WTC11 (cell line): ENCODE measurements at regions not wholly inside any gene's neighbourhood (a gene's known extent, or its start where the extent isn't known, plus 50 kb on each side); places are given as distances from the start of the nearest gene placed in this dataset.

Experiments
- ATAC-seq: fragments of 200-7000 bp; cut with Tn5 transposase; 2 replicates; pipeline ENCODE4 v1.10.0; 2021; ENCODE audit warnings: mild to moderate bottlenecking, moderate library complexity
- CTCF ChIA-PET: fragments of 300-600 bp; sonication (Branson Sonifier 250); formaldehyde crosslinking; loops from one replicate; lab custom pipeline; 2021; ENCODE audit warnings: antibody characterized with exemption; lab: Charles Lee
- POLR2A ChIA-PET: fragments of 350-600 bp; sonication (Branson Sonifier 250); formaldehyde crosslinking; loops from one replicate; lab custom pipeline; 2021; ENCODE audit warnings: antibody characterized with exemption; lab: Charles Lee
- DNase-seq: peaks from one replicate; pipeline ENCODE4 v3.0.0; 2021; ENCODE audit warnings: low spot score
- H3K27ac Mint-ChIP-seq: 2 replicates; pipeline ENCODE4 v1.8.0; 2021; ENCODE audit warnings: mixed read lengths
- H3K27me3 Mint-ChIP-seq: 2 replicates; pipeline ENCODE4 v1.8.0; 2021; ENCODE audit warnings: low read depth, mild to moderate bottlenecking, moderate library complexity, mixed read lengths
- H3K36me3 Mint-ChIP-seq: 2 replicates; pipeline ENCODE4 v1.8.0; 2021; ENCODE audit warnings: mixed read lengths
- H3K4me1 Mint-ChIP-seq: 2 replicates; pipeline ENCODE4 v1.8.0; 2022; ENCODE audit warnings: mixed read lengths
- H3K4me3 Mint-ChIP-seq: 2 replicates; pipeline ENCODE4 v1.8.0; 2021; ENCODE audit warnings: mild to moderate bottlenecking, moderate library complexity, mixed read lengths
- H3K9me3 Mint-ChIP-seq: 2 replicates; pipeline ENCODE4 v1.8.0; 2021; ENCODE audit warnings: mixed read lengths
- AFF4 ChIP-seq: sonication (generic); formaldehyde crosslinking; IDR thresholded peaks from 2 replicates; pipeline ENCODE4 v1.8.1; 2023; ENCODE audit warnings: mild to moderate bottlenecking, missing genetic modification reagents, borderline replicate concordance
- ATF3 ChIP-seq: sonication (generic); formaldehyde crosslinking; conservative IDR thresholded peaks from 2 replicates; pipeline ENCODE4 v1.8.1; 2022; ENCODE audit warnings: mild to moderate bottlenecking, missing genetic modification reagents
- E2F1 ChIP-seq: sonication (generic); formaldehyde crosslinking; IDR thresholded peaks from 2 replicates; pipeline ENCODE4 v1.8.0; 2022; ENCODE audit warnings: mild to moderate bottlenecking, missing genetic modification reagents
- EMX1 ChIP-seq: fragments of 250-450 bp; sonication (Bioruptor Pico); IDR thresholded peaks from 2 replicates; pipeline ENCODE4 v1.8.0; 2021; ENCODE audit warnings: mild to moderate bottlenecking
- JAZF1 ChIP-seq: fragments of 250-450 bp; sonication (Bioruptor Pico); IDR thresholded peaks from 2 replicates; pipeline ENCODE4 v1.9.0; 2021; ENCODE audit warnings: moderate library complexity, mild to moderate bottlenecking, inconsistent platforms
- JUN ChIP-seq: sonication (generic); formaldehyde crosslinking; IDR thresholded peaks from 2 replicates; pipeline ENCODE4 v1.8.0; 2023; ENCODE audit warnings: mild to moderate bottlenecking, missing genetic modification reagents
- MLX ChIP-seq: sonication (generic); formaldehyde crosslinking; IDR thresholded peaks from 2 replicates; pipeline ENCODE4 v1.8.1; 2023; ENCODE audit warnings: mild to moderate bottlenecking, missing genetic modification reagents, moderate library complexity
- MYBL2 ChIP-seq: sonication (generic); formaldehyde crosslinking; IDR thresholded peaks from 2 replicates; pipeline ENCODE4 v1.8.1; 2023; ENCODE audit warnings: mild to moderate bottlenecking, moderate library complexity, missing genetic modification reagents
- NFYB ChIP-seq: sonication (generic); formaldehyde crosslinking; conservative IDR thresholded peaks from 2 replicates; pipeline ENCODE4 v1.8.0; 2022; ENCODE audit warnings: low read depth, missing genetic modification reagents
- RORB ChIP-seq: fragments of 250-450 bp; sonication (Bioruptor Pico); IDR thresholded peaks from 2 replicates; pipeline ENCODE4 v1.9.0; 2021; ENCODE audit warnings: mild to moderate bottlenecking
- SOX15 ChIP-seq: fragments of 250-450 bp; sonication (Bioruptor Pico); IDR thresholded peaks from 2 replicates; pipeline ENCODE4 v1.9.0; 2021; ENCODE audit warnings: mild to moderate bottlenecking
- SP1 ChIP-seq: sonication (generic); formaldehyde crosslinking; conservative IDR thresholded peaks from 2 replicates; pipeline ENCODE4 v1.8.1; 2022; ENCODE audit warnings: missing genetic modification reagents
- TCF7 ChIP-seq: sonication (generic); formaldehyde crosslinking; IDR thresholded peaks from 2 replicates; pipeline ENCODE4 v1.8.0; 2022; ENCODE audit warnings: mild to moderate bottlenecking, low read depth, missing genetic modification reagents, moderate library complexity
- TEAD1 ChIP-seq: sonication (generic); formaldehyde crosslinking; IDR thresholded peaks from 2 replicates; pipeline ENCODE4 v1.8.0; 2022; ENCODE audit warnings: mild to moderate bottlenecking, missing genetic modification reagents
- ZBTB21 ChIP-seq: sonication (generic); formaldehyde crosslinking; IDR thresholded peaks from 2 replicates; pipeline ENCODE4 v1.8.1; 2023; ENCODE audit warnings: mild to moderate bottlenecking, missing genetic modification reagents, borderline replicate concordance
- ZNF138 ChIP-seq: sonication (generic); formaldehyde crosslinking; conservative IDR thresholded peaks from 2 replicates; pipeline ENCODE4 v1.8.1; 2022; ENCODE audit warnings: mild to moderate bottlenecking, moderate library complexity, missing genetic modification reagents
- ZNF232 ChIP-seq: sonication (generic); formaldehyde crosslinking; IDR thresholded peaks from 2 replicates; pipeline ENCODE4 v1.8.0; 2022; ENCODE audit warnings: mild to moderate bottlenecking, missing genetic modification reagents
- ZNF281 ChIP-seq: sonication (generic); formaldehyde crosslinking; IDR thresholded peaks from 2 replicates; pipeline ENCODE4 v1.8.0; 2023; ENCODE audit warnings: mild to moderate bottlenecking, missing genetic modification reagents
- ZNF416 ChIP-seq: fragments of 250-450 bp; sonication (Bioruptor Pico); IDR thresholded peaks from 2 replicates; pipeline ENCODE4 v1.9.0; 2021; ENCODE audit warnings: mild to moderate bottlenecking, inconsistent platforms

- Mint-ChIP-seq H3K9me3 (no peaks in the 10 kb centered on the region), H3K4me1 (peaks cover 20% of the 10 kb centered on the region), H3K36me3 (no peaks in the 10 kb centered on the region), H3K4me3 (no peak overlapping the region), H3K27me3 (no peaks in the 10 kb centered on the region), H3K27ac (no peak overlapping the region)
- ATAC-seq (0 out of 2 replicates have a peak, but pooled peaks have one; percentile 21), DNase-seq (no peak)
- CTCF ChIA-PET: interaction anchor here (2.1 kb wide), 1 partner anchor 10 kb away, joined by 4 read pairs; no protein-coding TSS in a partner anchor
- no peak for TF ChIP-seq AFF4 (CRISPR knock-in tag)
- TF ChIP-seq ZNF138: no peak
- POLR2A ChIA-PET: no interaction called here
Observed at GRCh38 chr3:159669766-159670165, 318.9 kb upstream of the IL12A start.

- Mint-ChIP-seq H3K4me1 (peaks cover 20% of the 10 kb centered on the region), H3K9me3 (no peaks in the 10 kb centered on the region), H3K36me3 (no peaks in the 10 kb centered on the region), H3K27me3 (no peaks in the 10 kb centered on the region), H3K27ac (no peak overlapping the region; the same call in 1 of the 2 replicates), H3K4me3 (no peak overlapping the region)
- ChIA-PET POLR2A (no interaction called here), CTCF (interaction anchor here (1.5 to 1.6 kb wide), 2 partner anchors 10 to 132 kb away, joined by 4 to 5 read pairs; no protein-coding TSS in a partner anchor)
- no peak for TF ChIP-seq JUN (CRISPR knock-in tag)
- TF ChIP-seq ZNF416: no peak
- no peak for TF ChIP-seq ZNF232 (CRISPR knock-in tag)
- no peak for TF ChIP-seq ZBTB21 (CRISPR knock-in tag)
- no peak for TF ChIP-seq ZNF281 (CRISPR knock-in tag)
- TF ChIP-seq NFYB (CRISPR knock-in tag): no peak
- TF ChIP-seq RORB: no peak
- no peak for TF ChIP-seq SOX15 (CRISPR knock-in tag)
- no peak for TF ChIP-seq TEAD1 (CRISPR knock-in tag)
- TF ChIP-seq EMX1 (CRISPR knock-in tag): no peak
- no peak for TF ChIP-seq ATF3 (CRISPR knock-in tag)
- DNase-seq (no peak), ATAC-seq (peak; percentile 92)
Observed at GRCh38 chr3:159672728-159673688, 315.6 kb upstream of the IL12A start.

- ChIA-PET POLR2A (no interaction called here), CTCF (no interaction called here)
- Mint-ChIP-seq H3K4me3 (no peak overlapping the region), H3K36me3 (no peaks in the 10 kb centered on the region), H3K27ac (no peak overlapping the region), H3K9me3 (no peaks in the 10 kb centered on the region), H3K27me3 (no peaks in the 10 kb centered on the region), H3K4me1 (peaks cover 12% of the 10 kb centered on the region)
- ATAC-seq (no peak), DNase-seq (no peak)
- no peak for TF ChIP-seq SP1 (CRISPR knock-in tag)
- TF ChIP-seq MLX (CRISPR knock-in tag): no peak
- no peak for TF ChIP-seq MYBL2 (CRISPR knock-in tag)
- TF ChIP-seq E2F1: no peak
- TF ChIP-seq JAZF1 (CRISPR knock-in tag): no peak
- TF ChIP-seq TCF7 (CRISPR knock-in tag): no peak
Observed at GRCh38 chr3:159674583-159674982, 314.1 kb upstream of the IL12A start.
